Neural cell (in vitro differentiated cells): ENCODE measurements at regions not wholly inside any gene's neighbourhood (a gene's known extent, or its start where the extent isn't known, plus 50 kb on each side); places are given as distances from the start of the nearest gene placed in this dataset.

Experiments used
- H2AFZ ChIP-seq: fragments of 200-600, 300-800 bp; sonication (generic), shearing (Covaris generic); 2 replicates; pipeline ENCODE4 v1.6.0; 2014; ENCODE audit warnings: low read depth, mild to moderate bottlenecking, antibody characterized with exemption, low read length, moderate library complexity
- H3F3A ChIP-seq: fragments of 200-600 bp; shearing (Covaris generic); 2 replicates; pipeline ENCODE4 v1.6.1; 2016; ENCODE audit warnings: mild to moderate bottlenecking, moderate library complexity, mixed read lengths, antibody characterized with exemption, low read length; ENCODE audit not compliant: insufficient read depth, poor library complexity, severe bottlenecking
- H3K27ac ChIP-seq: fragments of 200-600, 300-800 bp; sonication (generic), shearing (Covaris generic); 2 replicates; pipeline ENCODE4 v1.5.1; 2014; ENCODE audit warnings: mild to moderate bottlenecking, low read length, moderate library complexity
- H3K27me3 ChIP-seq: fragments of 300-800, 200-600 bp; sonication (generic), shearing (Covaris generic); 2 replicates; pipeline ENCODE4 v1.6.0; 2014; ENCODE audit warnings: mild to moderate bottlenecking, low read depth, low read length, moderate library complexity; ENCODE audit not compliant: insufficient read depth
- H3K36me3 ChIP-seq: fragments of 300-800, 200-600 bp; sonication (generic), shearing (Covaris generic); 2 replicates; pipeline ENCODE4 v1.5.1; 2014; ENCODE audit warnings: mild to moderate bottlenecking, antibody characterized with exemption, low read length, moderate library complexity; ENCODE audit not compliant: insufficient read depth
- H3K4me2 ChIP-seq: fragments of 300-800, 200-600 bp; sonication (generic), shearing (Covaris generic); 2 replicates; pipeline ENCODE4 v1.6.0; 2014; ENCODE audit warnings: mild to moderate bottlenecking, low read length
- H3K4me3 ChIP-seq: fragments of 300-800, 200-600 bp; sonication (generic), shearing (Covaris generic); 2 replicates; pipeline ENCODE4 v1.5.1; 2014; ENCODE audit warnings: mild to moderate bottlenecking, low read length, moderate library complexity
- H3K79me2 ChIP-seq: fragments of 200-600 bp; shearing (Covaris generic); replicated peaks from 2 replicates; pipeline ENCODE4 v1.6.0; 2014; ENCODE audit warnings: mild to moderate bottlenecking, low read length, moderate library complexity; ENCODE audit not compliant: insufficient read depth
- H3K9ac ChIP-seq: fragments of 300-800, 200-600 bp; sonication (generic), shearing (Covaris generic); 2 replicates; pipeline ENCODE4 v1.6.1; 2016; ENCODE audit warnings: mild to moderate bottlenecking, low read length, mixed read lengths
- H3K9me2 ChIP-seq: fragments of 200-600 bp; shearing (Covaris generic); 2 replicates; pipeline ENCODE4 v1.6.1; 2016; ENCODE audit warnings: mild to moderate bottlenecking, low read length, mixed read lengths; ENCODE audit not compliant: insufficient read depth
- H3K9me3 ChIP-seq: fragments of 200-600, 300-800 bp; sonication (generic), shearing (Covaris generic); 2 replicates; pipeline ENCODE4 v1.6.1; 2016; ENCODE audit warnings: mild to moderate bottlenecking, mixed run types, low read length, moderate library complexity, mixed read lengths
- H4K20me1 ChIP-seq: fragments of 200-600 bp; shearing (Covaris generic); 2 replicates; pipeline ENCODE4 v1.6.1; 2016; ENCODE audit warnings: mild to moderate bottlenecking, mixed run types; ENCODE audit not compliant: insufficient read depth
- EP300 ChIP-seq: fragments of 450-650 bp; conservative IDR thresholded peaks from 2 replicates; pipeline ENCODE4 v1.6.1; 2014; ENCODE audit warnings: antibody characterized with exemption, mild to moderate bottlenecking, moderate library complexity; ENCODE audit not compliant: poor library complexity, severe bottlenecking
- EZH2 ChIP-seq: fragments of 200-600, 300-800 bp; shearing (Covaris generic), sonication (generic); IDR thresholded peaks from 2 replicates; pipeline ENCODE4 v1.6.1; 2014; ENCODE audit warnings: antibody characterized with exemption, low read length, borderline replicate concordance, mild to moderate bottlenecking; ENCODE audit not compliant: insufficient read depth, poor library complexity, severe bottlenecking
- MXI1 ChIP-seq: fragments of 450-650 bp; conservative IDR thresholded peaks from 2 replicates; pipeline ENCODE4 v1.6.1; 2014; ENCODE audit warnings: antibody characterized with exemption, mild to moderate bottlenecking; ENCODE audit not compliant: poor library complexity, severe bottlenecking
- POLR2AphosphoS5 ChIP-seq: IDR thresholded peaks from 2 replicates; pipeline ENCODE4 v1.6.1; 2012
- RAD21 ChIP-seq: fragments of 450-650 bp; conservative IDR thresholded peaks from 2 replicates; pipeline ENCODE4 v1.6.1; 2014; ENCODE audit warnings: antibody characterized with exemption, mild to moderate bottlenecking, moderate library complexity
- SMC3 ChIP-seq: fragments of 450-650 bp; conservative IDR thresholded peaks from 2 replicates; pipeline ENCODE4 v1.6.1; 2014; ENCODE audit warnings: antibody characterized with exemption, mild to moderate bottlenecking, moderate library complexity; ENCODE audit not compliant: poor library complexity
- TAF1 ChIP-seq: IDR thresholded peaks from 2 replicates; pipeline ENCODE4 v1.6.1; 2012; ENCODE audit warnings: low read depth
- TF ChIP-seq, protein P1 (sequence below): IDR thresholded peaks from 2 replicates; pipeline ENCODE4 v1.6.1; 2012; ENCODE audit warnings: borderline replicate concordance
- TF ChIP-seq, protein P2 (sequence below): fragments of 450-650 bp; IDR thresholded peaks from 2 replicates; pipeline ENCODE4 v1.5.1; 2014; ENCODE audit warnings: antibody characterized with exemption, mild to moderate bottlenecking, moderate library complexity; ENCODE audit not compliant: poor library complexity, severe bottlenecking

DNA sequence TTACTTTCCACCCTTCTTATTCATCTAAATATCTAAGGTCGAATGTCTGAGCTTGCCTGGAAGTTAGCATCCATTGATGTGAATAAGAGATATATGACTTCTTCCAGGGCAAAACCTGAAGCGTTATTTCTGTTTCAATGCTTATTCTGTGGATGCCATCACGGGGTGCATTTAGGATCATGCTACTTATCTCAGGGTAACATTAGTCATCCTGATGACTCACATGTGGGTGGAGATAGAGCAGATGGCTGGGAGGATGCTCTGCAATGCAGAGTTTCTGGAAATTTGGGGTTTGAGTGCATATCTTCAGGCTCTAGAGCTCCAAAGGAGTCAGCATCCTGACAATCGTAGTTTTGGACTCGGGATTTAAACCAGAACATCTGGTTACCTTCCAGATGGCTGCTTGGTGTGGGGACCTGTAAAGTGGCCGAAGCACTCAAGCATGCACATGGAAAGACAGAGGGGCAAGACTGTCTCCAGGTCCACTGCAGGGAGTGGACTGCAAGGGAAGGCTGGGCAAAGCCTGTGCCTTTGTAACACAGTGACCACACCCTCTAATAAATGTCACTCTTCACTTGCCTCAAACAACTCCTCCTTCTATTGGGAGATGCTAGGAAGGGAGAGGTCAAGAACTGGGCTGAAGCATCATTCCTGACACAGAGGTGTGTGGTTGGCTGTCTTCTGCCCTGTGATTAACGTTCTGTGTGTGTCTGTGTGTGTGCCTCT is 175.2 kb upstream of the SALL1 start:
- no peaks in the 10 kb centered on the region for H3K27me3 ChIP-seq
- no peak overlapping the region for H2AFZ ChIP-seq
- no peak overlapping the region for H3K4me3 ChIP-seq
- TF ChIP-seq MXI1 (no peak), EP300 (no peak), TAF1 (no peak), RAD21 (no peak), EZH2 (no peak), POLR2AphosphoS5 (no peak), SMC3 (no peak)
- TF ChIP-seq, protein P1, sequence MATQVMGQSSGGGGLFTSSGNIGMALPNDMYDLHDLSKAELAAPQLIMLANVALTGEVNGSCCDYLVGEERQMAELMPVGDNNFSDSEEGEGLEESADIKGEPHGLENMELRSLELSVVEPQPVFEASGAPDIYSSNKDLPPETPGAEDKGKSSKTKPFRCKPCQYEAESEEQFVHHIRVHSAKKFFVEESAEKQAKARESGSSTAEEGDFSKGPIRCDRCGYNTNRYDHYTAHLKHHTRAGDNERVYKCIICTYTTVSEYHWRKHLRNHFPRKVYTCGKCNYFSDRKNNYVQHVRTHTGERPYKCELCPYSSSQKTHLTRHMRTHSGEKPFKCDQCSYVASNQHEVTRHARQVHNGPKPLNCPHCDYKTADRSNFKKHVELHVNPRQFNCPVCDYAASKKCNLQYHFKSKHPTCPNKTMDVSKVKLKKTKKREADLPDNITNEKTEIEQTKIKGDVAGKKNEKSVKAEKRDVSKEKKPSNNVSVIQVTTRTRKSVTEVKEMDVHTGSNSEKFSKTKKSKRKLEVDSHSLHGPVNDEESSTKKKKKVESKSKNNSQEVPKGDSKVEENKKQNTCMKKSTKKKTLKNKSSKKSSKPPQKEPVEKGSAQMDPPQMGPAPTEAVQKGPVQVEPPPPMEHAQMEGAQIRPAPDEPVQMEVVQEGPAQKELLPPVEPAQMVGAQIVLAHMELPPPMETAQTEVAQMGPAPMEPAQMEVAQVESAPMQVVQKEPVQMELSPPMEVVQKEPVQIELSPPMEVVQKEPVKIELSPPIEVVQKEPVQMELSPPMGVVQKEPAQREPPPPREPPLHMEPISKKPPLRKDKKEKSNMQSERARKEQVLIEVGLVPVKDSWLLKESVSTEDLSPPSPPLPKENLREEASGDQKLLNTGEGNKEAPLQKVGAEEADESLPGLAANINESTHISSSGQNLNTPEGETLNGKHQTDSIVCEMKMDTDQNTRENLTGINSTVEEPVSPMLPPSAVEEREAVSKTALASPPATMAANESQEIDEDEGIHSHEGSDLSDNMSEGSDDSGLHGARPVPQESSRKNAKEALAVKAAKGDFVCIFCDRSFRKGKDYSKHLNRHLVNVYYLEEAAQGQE: no peak
- TF ChIP-seq, protein P2, sequence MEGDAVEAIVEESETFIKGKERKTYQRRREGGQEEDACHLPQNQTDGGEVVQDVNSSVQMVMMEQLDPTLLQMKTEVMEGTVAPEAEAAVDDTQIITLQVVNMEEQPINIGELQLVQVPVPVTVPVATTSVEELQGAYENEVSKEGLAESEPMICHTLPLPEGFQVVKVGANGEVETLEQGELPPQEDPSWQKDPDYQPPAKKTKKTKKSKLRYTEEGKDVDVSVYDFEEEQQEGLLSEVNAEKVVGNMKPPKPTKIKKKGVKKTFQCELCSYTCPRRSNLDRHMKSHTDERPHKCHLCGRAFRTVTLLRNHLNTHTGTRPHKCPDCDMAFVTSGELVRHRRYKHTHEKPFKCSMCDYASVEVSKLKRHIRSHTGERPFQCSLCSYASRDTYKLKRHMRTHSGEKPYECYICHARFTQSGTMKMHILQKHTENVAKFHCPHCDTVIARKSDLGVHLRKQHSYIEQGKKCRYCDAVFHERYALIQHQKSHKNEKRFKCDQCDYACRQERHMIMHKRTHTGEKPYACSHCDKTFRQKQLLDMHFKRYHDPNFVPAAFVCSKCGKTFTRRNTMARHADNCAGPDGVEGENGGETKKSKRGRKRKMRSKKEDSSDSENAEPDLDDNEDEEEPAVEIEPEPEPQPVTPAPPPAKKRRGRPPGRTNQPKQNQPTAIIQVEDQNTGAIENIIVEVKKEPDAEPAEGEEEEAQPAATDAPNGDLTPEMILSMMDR: no peak
- no peak overlapping the region for H3K27ac ChIP-seq
- no peaks in the 10 kb centered on the region for H4K20me1 ChIP-seq
- no peaks in the 10 kb centered on the region for H3K9me3 ChIP-seq
- no peak overlapping the region for H3K9ac ChIP-seq
- no peaks in the 10 kb centered on the region for H3F3A ChIP-seq
- no peaks in the 10 kb centered on the region for H3K36me3 ChIP-seq
- H3K4me2 ChIP-seq: no peak overlapping the region
- no peaks in the 10 kb centered on the region for H3K9me2 ChIP-seq
- H3K79me2 ChIP-seq: no peaks in the 10 kb centered on the region

DNA sequence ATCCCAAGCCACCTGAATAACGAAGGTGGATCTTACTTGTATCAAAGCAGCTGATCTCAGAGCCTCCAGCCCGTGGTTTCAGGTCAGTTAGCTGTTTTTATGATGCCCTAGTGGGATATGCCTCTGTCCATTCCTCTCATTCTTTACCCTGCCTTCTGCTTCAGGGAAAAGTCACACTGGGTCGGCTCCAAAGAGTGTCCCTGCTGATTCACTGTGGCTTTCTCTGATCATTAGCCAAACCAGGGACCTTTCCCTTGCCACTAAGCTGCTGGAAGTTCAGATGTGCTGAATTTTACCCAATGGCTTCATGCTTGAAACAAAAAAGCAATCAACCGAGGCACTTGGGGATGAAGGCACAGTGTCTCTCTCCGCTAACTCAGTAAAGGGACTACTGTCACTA is 170.2 kb upstream of the SALL1 start:
- Histone ChIP-seq H3K79me2 (no peaks in the 10 kb centered on the region), H3K27me3 (no peaks in the 10 kb centered on the region), H3K36me3 (no peaks in the 10 kb centered on the region), H4K20me1 (no peaks in the 10 kb centered on the region), H3F3A (no peaks in the 10 kb centered on the region), H2AFZ (no peak overlapping the region), H3K4me2 (no peak overlapping the region), H3K9me3 (no peaks in the 10 kb centered on the region), H3K27ac (no peak overlapping the region), H3K9me2 (no peaks in the 10 kb centered on the region), H3K9ac (no peak overlapping the region), H3K4me3 (no peak overlapping the region)
- TF ChIP-seq POLR2AphosphoS5 (no peak), EZH2 (no peak)
- TF ChIP-seq, protein P2: no peak
- TF ChIP-seq, protein P1: no peak
